ENCODE measurements at regions not wholly inside any gene's neighbourhood (a gene's known extent, or its start where the extent isn't known, plus 50 kb on each side); places are given as distances from the start of the nearest gene placed in this dataset.

DNA sequence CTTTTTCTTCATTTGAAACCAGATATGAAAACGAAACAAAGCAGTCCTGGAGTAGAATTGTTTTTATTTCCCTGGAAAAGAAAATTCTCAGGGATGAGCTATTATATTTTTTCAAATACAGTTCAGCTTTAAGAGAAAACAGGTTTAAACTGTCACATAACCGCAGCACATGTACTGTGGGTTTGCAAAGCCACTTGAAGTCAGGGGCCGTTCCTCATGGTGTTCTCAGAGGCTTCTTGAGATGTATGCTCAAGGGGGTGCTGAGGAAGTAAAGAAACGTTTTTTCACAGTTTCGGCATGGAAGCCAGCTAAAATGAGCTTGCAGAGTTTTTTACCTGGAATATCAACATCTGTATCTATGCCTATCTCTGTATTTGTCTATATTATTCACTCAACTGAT lies 225.3 kb downstream of the MC4R start:
- H3K79me2 ChIP-seq (ENCODE audit: insufficient read depth) = no peaks in the 10 kb centered on the region
- H3K4me2 ChIP-seq = no peak overlapping the region
- DNase-seq = no peak
- no peak overlapping the region for H3K9ac ChIP-seq
- no peaks in the 10 kb centered on the region for H3K9me3 ChIP-seq
- CTCF ChIA-PET = interaction anchor here (0.8 kb wide), 1 partner anchor 13 kb away, joined by 3 read pairs; no protein-coding TSS in a partner anchor
- H3K36me3 ChIP-seq (replicated peaks in 1 of 2; ENCODE audit: control insufficient read depth in 1 of 2, insufficient read depth in 2 of 2, low read length in 1 of 2) = no peaks in the 10 kb centered on the region
- H4K20me1 ChIP-seq (ENCODE audit: insufficient read depth) = no peaks in the 10 kb centered on the region
- no peak overlapping the region for H3K27ac ChIP-seq (ENCODE audit: low read depth in 2 of 2, low read length in 1 of 2)
- 70% methylated on average over 5 of the region's 5 CpGs for WGBS (ENCODE audit: low lambda C conversion rate)
- H3K4me3 ChIP-seq (ENCODE audit: low read depth in 2 of 2, low read length in 1 of 2) = no peak overlapping the region
- no peaks in the 10 kb centered on the region for H3F3A ChIP-seq (replicated peaks; ENCODE audit: insufficient read depth)
- no peaks in the 10 kb centered on the region for H3K9me2 ChIP-seq
- H2AFZ ChIP-seq (ENCODE audit: low read depth) = no peak overlapping the region
- POLR2A ChIA-PET = no interaction called here
- no peaks in the 10 kb centered on the region for H3K27me3 ChIP-seq (ENCODE audit: insufficient read depth)
- H3K4me1 ChIP-seq (ENCODE audit: control insufficient read depth in 1 of 2, insufficient read depth in 2 of 2, low read depth in 1 of 2, low read length in 1 of 2) = no peaks in the 10 kb centered on the region
- TF ChIP-seq SIN3A (IDR thresholded peaks at IDR 0.05; ENCODE audit: borderline replicate concordance, low read depth, low read length) = no peak
- TF ChIP-seq MEF2A (IDR thresholded peaks at IDR 0.05; ENCODE audit: borderline replicate concordance, low read depth) = no peak
- TF ChIP-seq, protein P1, sequence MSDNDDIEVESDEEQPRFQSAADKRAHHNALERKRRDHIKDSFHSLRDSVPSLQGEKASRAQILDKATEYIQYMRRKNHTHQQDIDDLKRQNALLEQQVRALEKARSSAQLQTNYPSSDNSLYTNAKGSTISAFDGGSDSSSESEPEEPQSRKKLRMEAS (IDR thresholded peaks at IDR 0.05; ENCODE audit: low read depth) = no peak
- TF ChIP-seq SMC3 (IDR thresholded peaks at IDR 0.05; ENCODE audit: low read depth, low read length) = no peak

DNA sequence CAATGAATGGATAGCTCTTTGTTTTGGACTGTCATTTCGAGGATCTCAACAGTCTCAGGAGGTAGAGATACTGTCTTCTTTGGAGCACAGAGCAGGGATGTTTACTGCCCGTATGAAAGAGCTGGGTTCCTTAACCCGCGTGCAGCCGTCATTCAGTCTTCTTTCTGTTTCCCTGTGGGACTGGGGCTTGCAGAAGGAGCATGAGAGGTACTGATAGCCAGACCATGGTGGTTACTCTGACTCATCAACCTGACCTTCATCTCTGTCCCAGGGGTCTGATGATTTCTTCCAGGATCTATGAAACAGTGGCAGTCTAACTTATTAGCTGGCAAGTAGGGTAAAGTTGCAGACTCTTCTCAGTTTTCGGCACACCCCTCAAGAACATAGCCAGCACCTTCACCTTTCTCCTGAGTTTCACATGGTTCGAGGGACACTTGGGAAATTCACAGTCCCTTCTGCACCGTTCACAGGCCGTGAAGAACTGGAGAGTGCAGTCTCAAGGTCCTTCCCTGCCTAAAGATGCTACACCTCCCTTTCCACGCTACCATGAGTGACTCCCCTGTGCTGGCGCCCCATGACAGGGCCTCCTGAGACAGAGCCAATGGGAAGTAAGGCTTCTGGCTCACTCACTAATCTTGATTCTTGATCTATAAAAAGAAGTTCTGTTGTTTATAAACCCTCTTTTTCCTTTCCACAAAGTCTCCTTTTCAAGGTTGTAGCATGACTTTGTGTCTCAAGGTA lies 226.2 kb downstream of the MC4R start:
- H3K4me3 ChIP-seq (ENCODE audit: low read depth in 2 of 2, low read length in 1 of 2) = no peak overlapping the region
- no peaks in the 10 kb centered on the region for H3K9me3 ChIP-seq
- H4K20me1 ChIP-seq (ENCODE audit: insufficient read depth) = no peaks in the 10 kb centered on the region
- H3K79me2 ChIP-seq (ENCODE audit: insufficient read depth) = no peaks in the 10 kb centered on the region
- H3K27me3 ChIP-seq (ENCODE audit: insufficient read depth) = no peaks in the 10 kb centered on the region
- H3K9ac ChIP-seq = no peak overlapping the region
- no peak overlapping the region for H3K27ac ChIP-seq (ENCODE audit: low read depth in 2 of 2, low read length in 1 of 2)
- no peaks in the 10 kb centered on the region for H3K4me1 ChIP-seq (ENCODE audit: control insufficient read depth in 1 of 2, insufficient read depth in 2 of 2, low read depth in 1 of 2, low read length in 1 of 2)
- DNase-seq = no peak
- 85% methylated on average over 11 of the region's 11 CpGs for WGBS (ENCODE audit: low lambda C conversion rate)
- TF ChIP-seq SMC3 (IDR thresholded peaks at IDR 0.05; ENCODE audit: low read depth, low read length) (no peak), YY1 (IDR thresholded peaks at IDR 0.05; ENCODE audit: low read depth) (no peak), NFIC (IDR thresholded peaks at IDR 0.05; ENCODE audit: borderline replicate concordance) (no peak), GATA2 (CRISPR knock-in tag; IDR thresholded peaks at IDR 0.05) (no peak), FOSL2 (IDR thresholded peaks at IDR 0.05; ENCODE audit: borderline replicate concordance, low read depth) (no peak), RFX5 (IDR thresholded peaks at IDR 0.05; ENCODE audit: low read length) (no peak), FOXJ3 (CRISPR knock-in tag; IDR thresholded peaks at IDR 0.05) (no peak), EZH2phosphoT487 (IDR thresholded peaks at IDR 0.05; ENCODE audit: borderline replicate concordance, low read depth) (no peak), JUND (IDR thresholded peaks at IDR 0.05) (no peak), SIN3A (IDR thresholded peaks at IDR 0.05; ENCODE audit: borderline replicate concordance, low read depth, low read length) (no peak), RAD21 (IDR thresholded peaks at IDR 0.05; ENCODE audit: low read length) (no peak), MXI1 (IDR thresholded peaks at IDR 0.05; ENCODE audit: low read depth, low read length) (no peak), TAF1 (IDR thresholded peaks at IDR 0.05; ENCODE audit: borderline replicate concordance, low read depth, low read length) (no peak), EP300 (IDR thresholded peaks at IDR 0.05; ENCODE audit: borderline replicate concordance in 1 of 2, low read depth in 1 of 2, low read length in 1 of 2) (no peak)
- TF ChIP-seq, protein P2, sequence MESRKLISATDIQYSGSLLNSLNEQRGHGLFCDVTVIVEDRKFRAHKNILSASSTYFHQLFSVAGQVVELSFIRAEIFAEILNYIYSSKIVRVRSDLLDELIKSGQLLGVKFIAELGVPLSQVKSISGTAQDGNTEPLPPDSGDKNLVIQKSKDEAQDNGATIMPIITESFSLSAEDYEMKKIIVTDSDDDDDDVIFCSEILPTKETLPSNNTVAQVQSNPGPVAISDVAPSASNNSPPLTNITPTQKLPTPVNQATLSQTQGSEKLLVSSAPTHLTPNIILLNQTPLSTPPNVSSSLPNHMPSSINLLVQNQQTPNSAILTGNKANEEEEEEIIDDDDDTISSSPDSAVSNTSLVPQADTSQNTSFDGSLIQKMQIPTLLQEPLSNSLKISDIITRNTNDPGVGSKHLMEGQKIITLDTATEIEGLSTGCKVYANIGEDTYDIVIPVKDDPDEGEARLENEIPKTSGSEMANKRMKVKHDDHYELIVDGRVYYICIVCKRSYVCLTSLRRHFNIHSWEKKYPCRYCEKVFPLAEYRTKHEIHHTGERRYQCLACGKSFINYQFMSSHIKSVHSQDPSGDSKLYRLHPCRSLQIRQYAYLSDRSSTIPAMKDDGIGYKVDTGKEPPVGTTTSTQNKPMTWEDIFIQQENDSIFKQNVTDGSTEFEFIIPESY (IDR thresholded peaks at IDR 0.05; ENCODE audit: borderline replicate concordance, low read depth) = no peak
- TF ChIP-seq, protein P3, sequence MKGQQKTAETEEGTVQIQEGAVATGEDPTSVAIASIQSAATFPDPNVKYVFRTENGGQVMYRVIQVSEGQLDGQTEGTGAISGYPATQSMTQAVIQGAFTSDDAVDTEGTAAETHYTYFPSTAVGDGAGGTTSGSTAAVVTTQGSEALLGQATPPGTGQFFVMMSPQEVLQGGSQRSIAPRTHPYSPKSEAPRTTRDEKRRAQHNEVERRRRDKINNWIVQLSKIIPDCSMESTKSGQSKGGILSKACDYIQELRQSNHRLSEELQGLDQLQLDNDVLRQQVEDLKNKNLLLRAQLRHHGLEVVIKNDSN (IDR thresholded peaks at IDR 0.05; ENCODE audit: borderline replicate concordance, low read depth) = no peak
- TF ChIP-seq, protein P4, sequence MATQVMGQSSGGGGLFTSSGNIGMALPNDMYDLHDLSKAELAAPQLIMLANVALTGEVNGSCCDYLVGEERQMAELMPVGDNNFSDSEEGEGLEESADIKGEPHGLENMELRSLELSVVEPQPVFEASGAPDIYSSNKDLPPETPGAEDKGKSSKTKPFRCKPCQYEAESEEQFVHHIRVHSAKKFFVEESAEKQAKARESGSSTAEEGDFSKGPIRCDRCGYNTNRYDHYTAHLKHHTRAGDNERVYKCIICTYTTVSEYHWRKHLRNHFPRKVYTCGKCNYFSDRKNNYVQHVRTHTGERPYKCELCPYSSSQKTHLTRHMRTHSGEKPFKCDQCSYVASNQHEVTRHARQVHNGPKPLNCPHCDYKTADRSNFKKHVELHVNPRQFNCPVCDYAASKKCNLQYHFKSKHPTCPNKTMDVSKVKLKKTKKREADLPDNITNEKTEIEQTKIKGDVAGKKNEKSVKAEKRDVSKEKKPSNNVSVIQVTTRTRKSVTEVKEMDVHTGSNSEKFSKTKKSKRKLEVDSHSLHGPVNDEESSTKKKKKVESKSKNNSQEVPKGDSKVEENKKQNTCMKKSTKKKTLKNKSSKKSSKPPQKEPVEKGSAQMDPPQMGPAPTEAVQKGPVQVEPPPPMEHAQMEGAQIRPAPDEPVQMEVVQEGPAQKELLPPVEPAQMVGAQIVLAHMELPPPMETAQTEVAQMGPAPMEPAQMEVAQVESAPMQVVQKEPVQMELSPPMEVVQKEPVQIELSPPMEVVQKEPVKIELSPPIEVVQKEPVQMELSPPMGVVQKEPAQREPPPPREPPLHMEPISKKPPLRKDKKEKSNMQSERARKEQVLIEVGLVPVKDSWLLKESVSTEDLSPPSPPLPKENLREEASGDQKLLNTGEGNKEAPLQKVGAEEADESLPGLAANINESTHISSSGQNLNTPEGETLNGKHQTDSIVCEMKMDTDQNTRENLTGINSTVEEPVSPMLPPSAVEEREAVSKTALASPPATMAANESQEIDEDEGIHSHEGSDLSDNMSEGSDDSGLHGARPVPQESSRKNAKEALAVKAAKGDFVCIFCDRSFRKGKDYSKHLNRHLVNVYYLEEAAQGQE (IDR thresholded peaks at IDR 0.05; ENCODE audit: low read depth, low read length) = no peak
- no peaks in the 10 kb centered on the region for H3K36me3 ChIP-seq (replicated peaks in 1 of 2; ENCODE audit: control insufficient read depth in 1 of 2, insufficient read depth in 2 of 2, low read length in 1 of 2)
- H2AFZ ChIP-seq (ENCODE audit: low read depth) = no peak overlapping the region
- H3F3A ChIP-seq (replicated peaks; ENCODE audit: insufficient read depth) = no peaks in the 10 kb centered on the region
- ChIA-PET CTCF (no interaction called here), POLR2A (no interaction called here)
- H3K9me2 ChIP-seq = no peaks in the 10 kb centered on the region
- no peak overlapping the region for H3K4me2 ChIP-seq
